Limb (tissue), 2 donors: ENCODE measurements at regions not wholly inside any gene's neighbourhood (a gene's known extent, or its start where the extent isn't known, plus 50 kb on each side); places are given as distances from the start of the nearest gene placed in this dataset.

Experiments used
- DNase-seq, 2 donors: peaks; one replicate each; pipeline ENCODE4 v3.0.0-alpha.2; 2016; ENCODE audit errors: extremely low spot score in 2 of 2

DNA sequence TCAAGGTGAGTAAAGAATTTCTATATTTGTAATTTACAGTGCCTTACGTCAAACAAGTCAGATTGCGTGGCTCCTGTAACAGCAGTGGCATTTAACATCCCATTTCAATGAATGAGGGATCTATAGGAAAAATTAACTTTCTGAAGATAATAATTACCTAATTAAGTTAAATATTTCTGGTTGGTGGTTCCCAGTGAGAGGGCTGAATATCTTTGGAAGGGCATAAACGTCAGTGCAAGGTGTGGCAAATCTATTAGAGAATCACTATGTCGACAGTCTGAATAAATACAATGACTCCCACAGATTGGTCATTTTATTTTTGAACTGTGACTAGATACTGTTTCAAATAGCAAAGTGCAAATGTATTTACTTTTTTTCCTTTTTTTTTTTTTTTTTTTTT lies 80.0 kb downstream of the S1PR1 start:
- DNase-seq, result no peak

DNA sequence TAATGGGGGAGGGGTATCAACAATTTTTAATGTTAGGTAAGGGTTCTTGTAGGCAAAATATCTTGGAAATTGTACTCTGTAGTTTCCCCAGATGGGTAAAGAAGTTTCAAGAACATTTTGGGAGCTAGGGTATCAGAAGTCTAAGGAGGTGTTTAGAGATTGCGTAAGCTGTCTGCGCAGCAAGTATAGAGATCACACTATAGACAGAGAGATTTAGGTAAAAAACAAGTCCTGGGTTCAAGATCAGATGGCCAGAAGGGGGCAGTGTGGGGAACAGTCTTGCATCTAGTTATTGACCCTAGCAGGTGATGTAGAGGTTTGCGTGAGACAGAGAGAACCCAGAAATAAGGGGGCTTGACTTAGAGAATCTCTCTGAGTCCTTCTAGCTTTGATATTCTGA lies 80.8 kb downstream of the S1PR1 start:
- DNase-seq, result no peak

DNA sequence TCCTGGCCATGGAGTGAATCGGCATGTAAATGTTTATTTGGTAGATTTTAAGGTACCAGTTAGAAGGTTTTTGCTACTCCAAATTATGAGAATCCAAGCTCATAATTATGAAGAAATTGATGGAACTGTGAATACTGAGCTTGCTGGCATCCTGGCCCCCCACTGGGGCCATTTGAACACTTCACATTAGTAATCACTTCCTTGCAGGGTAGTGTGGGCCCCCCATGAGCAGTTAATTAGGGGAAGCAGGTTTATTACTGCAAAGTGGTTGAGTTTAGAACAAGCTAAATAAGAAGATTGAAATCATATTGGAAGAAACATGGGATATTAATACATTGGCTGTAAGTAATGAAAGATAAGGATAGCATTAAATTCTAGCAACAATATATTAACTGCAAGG lies 86.7 kb downstream of the S1PR1 start:
- DNase-seq, result no peak

DNA sequence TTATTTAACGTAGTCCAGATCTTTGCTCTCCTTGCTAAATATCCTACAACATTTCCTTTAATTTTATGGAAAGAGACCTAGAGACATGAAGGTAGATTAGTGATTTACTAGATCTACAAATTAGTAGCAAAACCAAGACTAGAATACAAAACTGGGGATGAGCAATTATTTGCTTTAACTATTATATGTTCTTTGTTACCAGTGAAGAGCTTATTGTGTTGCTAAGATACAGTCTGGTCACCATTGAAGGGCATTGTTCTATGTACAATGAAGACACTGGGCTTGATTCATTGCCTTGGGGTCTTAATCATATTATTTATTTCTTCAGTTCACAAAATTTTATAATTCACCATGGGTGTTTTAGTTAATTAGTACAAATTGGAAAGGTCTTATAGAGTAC lies 88.3 kb downstream of the S1PR1 start:
- DNase-seq, result no peak

DNA sequence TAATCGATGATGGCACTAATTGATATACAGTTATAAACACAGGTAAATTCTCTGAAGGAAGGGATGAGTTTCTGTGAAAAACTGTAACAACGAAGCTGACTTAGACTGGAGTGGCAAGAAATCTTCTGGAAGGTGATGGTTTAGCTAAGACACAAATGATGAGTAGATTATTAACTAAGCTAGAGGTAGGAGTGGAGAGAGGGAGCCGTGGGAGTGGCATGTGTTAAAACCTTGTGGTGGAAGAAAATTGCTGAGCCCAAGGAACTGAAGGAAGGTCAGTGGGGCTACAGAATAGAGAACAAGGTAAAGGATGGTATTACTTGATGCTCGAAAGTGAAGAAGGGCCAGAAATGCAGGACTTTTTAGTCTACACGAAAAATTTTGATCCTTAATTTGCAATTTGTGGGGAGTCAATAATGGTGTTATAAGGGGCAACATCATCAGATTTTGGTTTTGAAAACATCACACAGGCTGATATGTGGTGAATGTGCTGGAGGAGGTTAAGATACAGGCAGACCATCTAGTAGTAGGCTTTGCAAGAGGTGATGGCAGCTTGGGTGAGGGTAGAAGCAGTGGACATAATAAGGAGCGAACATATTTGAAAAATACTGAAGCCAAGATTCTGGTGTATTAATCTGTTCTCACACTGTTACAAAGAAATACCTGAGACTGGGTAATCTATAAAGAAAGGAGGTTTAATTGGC lies 93.8 kb downstream of the S1PR1 start:
- DNase-seq, result no peak

DNA sequence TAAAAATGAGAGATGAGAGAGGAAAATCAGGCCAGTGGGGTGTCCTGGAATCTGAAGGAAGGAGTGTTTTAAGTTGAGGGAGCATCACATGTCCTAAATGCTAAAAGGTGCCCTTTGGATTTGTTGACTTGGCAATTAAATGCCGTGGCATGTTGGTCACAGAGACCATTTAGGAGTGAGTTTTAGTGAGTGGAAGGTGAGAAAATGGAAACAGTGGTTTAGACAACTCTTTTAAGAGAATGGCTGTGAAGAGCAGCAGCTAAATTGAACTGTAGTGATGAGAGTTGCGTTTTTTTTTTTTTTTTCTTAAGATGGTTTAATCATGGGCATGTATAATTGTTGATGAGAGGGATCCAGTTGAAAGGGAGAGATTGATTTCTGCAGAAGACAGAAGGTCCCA lies 95.0 kb downstream of the S1PR1 start:
- no peak for DNase-seq

DNA sequence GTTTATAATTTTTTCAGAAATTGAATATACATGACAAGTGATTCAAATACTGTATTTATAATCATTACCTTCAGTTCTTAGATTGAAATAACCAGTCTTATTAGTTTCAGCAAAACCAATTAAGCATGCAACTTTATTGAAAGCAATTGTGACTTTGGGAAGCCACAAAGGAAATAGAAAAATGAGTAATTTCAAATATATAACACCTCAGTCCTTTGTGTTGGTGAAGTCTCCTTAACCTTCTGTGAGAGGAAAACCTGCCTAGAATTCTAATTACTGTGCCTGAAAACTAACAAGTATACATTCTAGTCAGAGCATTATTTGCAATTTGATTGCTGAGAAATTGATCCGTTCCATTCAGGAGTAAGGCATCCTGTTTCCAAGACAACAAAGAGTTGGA lies 95.8 kb downstream of the S1PR1 start:
- DNase-seq, result no peak

DNA sequence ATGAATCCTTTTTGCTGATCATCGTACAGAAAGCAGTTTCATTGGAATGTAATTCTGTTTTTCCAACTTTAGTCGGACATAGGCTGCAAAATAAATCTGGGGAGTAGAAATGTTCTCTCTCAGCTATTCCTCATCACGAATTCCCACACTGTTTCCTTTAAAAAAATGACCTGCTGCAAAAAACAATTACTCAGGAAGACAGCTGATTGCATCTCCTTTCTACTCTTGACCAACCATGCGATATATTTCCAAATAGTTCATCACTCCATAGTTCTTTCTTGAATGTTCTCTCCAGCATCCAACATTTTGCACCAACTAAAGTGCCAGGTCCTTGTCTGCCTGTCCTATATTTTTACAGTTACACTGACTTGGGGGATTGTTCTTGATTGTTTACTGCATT lies 96.4 kb downstream of the S1PR1 start:
- no peak for DNase-seq

DNA sequence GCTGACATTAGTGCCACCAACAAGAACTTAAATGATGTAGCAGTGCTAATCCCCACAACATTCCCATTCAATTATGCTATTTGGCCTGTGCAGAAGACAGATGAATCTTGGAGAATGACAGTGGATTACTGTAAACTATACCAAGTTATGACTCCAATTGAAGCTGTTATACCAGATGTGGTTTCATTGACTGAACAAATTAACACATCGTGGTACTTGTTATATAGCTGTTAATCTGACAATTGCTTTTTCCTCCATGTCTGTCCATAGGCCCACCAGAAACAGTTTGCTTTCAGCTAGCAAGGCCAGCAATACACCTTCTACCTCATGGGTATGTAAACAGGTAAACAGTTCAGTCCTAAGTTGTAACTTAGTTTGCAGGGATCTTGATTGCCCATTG lies 101.1 kb downstream of the S1PR1 start:
- no peak for DNase-seq

DNA sequence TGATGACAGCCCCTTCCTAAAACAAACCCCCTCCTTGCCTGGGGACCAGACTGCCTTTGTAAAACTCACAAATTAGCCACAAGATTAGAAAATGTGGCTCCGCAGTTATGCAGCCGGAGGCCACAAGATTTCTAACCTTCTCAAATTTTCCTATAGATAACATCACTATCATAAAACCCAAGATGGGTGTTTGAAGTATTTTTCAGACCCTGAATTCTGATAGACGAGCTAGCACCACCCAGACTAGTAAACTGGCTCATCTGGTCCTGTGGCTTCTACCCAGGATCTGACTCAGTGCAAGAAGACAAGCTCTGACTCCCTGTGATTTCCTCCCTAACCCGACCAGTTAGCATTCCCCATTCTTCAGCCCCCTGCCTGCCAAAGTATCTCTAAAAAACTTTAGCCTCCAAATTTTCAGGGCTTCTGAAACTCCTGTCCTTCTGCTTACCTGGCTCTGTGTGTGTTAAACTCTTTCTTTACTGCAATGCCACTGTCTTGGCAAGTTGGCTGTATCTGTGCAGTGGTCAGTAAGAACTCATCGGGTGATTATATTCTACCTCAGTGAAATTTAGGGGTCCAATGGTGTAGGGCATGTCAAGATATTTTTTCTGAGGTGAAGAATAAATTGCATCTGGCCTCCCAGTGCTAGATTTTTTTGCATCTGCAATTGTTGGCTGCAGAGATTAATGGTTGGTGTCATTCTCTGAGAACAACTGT lies 102.1 kb downstream of the S1PR1 start:
- DNase-seq, result no peak

DNA sequence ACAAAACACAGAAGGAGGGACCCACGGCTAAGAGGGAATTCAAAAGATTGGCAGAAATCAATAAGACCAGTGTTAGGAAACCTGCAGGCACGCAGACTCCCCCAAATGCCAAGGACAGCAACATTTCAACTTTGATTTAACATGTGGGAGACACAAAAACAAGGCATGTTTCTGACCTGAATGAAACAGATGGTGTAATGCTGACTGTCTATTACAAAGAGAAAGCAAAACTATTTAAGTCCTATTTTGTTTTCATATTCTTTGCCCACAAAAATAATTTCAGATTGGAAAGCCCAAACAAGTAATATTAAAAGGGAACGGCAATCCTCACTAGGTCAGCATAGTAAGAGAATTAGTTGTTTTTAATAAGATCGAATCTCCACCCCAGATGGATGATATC lies 107.9 kb downstream of the S1PR1 start:
- DNase-seq, result no peak

DNA sequence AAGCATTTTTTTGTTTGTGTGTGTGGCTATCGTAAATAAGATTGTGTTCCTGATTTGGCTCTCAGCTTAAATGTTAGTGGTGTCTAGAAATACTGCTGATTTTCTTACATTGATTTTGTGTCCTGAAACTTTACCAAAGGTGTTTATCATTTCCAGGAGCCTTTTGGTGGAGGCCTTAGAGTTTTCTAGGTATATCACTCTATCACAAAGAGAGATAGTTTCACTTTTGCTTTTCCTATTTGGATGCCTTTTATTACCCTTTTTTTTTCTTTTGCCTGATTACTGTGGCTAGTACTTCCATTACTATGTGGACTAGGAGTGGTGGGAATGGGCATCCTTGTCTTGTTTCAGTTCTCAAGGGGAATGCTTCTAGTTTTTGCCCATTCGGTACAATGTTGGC lies 109.6 kb downstream of the S1PR1 start:
- no peak for DNase-seq

DNA sequence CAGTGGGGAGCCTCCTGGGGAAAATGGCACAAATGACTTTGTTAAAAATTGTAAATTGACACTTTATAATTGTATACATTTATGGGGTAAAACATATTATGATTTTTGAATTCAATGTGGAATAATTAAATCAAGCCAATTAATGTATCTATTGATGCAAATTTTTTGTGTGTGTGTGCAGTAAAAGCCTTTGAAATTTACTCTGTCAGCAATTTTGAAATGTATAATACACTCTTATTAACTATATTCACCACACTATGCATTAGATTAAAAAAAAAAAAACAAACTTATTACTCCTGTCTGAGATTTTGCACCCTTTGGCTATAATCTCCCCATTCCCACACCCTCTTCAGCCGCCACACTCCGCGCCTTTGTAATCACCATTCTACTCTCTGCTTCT lies 119.2 kb downstream of the S1PR1 start:
- DNase-seq, result no peak

DNA sequence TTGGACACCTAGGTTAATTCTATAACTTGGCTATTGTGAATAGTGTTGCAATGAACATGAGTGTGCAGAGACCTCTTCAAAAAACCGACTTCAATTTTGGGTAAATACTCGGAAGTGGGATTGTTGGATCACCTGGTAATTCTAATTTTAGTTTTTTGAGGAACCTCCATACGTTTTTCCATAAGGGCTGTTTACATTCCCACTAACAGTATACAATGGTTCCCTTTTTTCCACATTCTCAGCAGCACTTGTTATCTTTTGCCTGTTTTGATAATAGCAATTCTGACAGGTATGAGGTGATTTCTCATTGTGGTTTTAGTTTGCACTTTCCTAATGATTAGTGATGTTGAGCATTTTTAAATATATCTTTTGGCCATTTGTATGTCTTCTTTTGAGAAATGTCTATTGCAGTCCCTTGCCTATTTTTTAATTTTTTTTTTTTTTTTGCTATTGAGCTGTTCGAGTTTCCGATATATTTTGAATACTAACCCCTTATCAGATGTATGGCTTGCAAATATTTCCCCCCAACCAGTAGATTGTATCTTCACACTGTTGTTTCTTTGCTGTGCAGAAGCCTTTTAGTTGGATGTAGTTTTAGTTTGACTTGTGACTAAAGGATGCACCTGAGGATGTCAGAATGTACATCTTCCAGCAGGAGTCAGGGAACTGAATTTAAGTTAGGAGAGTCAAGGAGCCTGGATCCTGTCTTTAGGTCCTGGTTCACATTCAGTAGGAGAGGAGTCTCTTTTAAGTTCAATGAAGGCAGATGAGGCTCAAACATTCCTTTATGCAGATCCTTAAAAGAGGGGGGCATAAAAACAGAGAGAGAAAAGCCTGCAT lies 120.0 kb downstream of the S1PR1 start:
- DNase-seq, result no peak

DNA sequence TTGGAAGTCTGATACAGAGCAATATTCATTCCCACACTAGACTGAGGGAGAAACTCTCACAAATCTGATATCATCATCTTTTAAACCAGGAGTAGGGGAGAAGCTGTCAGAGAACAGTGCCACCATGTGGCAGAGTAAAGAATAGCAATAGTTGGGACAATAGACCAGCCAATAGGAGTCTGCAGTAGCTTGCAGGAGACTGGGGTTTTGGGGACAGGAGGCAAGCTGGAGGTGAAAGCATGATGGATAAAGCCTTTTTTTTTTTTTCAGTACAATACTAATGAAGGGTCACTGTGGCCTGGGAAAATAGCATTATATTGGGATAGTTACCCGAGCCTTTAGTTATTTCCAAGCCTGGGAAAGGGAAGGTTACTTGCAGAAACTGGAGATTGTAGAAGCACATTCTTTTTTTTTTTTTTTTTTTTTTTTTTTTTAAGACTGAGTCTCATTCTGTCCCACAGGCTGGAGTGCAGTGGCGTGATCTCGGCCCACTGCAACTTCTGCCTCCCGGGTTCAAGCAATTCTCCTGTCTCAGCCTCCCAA lies 120.7 kb downstream of the S1PR1 start:
- DNase-seq, result peak; percentile 65 to 70

DNA sequence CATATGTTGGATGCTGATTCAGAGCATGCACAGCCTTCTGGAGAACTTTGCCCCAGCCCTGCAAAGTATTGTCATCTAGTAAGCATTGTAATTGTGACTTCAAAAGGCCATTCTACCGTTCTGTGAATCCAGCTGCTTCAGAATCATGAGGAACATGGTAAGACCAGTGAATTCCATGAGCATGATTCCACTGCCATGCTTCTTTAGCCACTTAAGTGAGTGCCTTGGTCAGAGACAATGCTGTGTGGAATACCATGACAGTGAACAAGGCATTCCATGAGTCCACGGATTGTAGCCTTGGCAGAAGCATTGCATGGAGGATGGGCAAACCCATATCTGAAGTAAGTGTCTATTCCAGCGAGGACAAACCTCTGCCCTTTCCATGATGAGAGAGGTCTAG lies 123.7 kb downstream of the S1PR1 start:
- no peak for DNase-seq

DNA sequence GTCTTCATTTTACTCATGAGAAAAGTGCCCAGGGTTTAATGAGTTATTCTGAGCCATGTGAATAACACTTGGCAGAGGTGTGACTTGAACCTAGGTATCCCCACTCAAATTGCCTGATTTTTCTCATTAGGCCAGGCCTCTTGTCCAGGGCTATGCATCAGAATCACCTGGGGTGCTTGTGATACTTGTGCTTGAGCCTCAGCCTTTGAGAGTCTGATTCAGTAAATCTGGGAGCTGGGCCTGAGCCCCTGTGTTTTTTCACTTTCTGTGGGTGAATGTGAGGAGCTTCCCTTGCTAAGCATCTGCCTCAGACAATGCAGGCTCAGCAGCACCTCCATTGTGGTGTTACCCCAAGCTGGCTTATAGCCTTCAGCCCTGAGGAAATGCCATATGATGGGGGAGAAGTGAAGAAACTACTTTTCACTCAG lies 127.1 kb downstream of the S1PR1 start:
- DNase-seq, result no peak

DNA sequence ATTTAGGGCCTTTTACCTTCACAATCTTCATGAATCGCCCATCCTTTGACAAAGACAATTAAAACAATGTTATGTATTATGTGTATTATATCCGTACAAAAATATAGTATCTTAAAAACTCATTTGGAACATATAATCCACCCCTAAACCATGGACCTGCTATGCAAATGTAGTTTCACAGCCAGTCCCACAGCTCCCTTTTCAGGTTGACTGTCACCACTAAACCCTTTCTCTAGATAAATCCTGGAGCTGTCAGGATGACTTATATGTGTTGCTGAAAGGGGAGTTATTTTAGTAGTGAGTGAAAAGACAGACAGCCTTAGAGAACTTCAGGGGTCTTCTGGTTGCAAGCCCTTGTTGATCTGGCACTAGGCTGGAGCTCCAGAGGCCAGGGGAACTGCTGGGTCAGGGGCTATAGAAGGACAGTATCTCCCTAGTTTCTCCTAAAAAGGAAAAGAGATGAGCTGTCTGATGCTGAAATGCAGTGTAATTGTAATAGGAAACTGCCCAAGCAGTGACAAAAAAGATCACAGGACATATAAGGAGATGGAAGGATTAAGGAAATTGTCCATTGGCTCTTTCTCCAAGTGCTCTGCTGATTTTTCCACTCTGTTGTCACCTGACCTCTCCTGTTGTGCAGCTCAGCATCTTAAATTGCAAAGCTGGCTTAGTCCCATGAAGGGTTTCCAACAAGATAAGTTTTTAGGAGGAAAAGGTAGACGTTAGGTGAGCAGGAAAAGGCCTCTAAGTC lies 127.7 kb downstream of the S1PR1 start:
- no peak for DNase-seq

DNA sequence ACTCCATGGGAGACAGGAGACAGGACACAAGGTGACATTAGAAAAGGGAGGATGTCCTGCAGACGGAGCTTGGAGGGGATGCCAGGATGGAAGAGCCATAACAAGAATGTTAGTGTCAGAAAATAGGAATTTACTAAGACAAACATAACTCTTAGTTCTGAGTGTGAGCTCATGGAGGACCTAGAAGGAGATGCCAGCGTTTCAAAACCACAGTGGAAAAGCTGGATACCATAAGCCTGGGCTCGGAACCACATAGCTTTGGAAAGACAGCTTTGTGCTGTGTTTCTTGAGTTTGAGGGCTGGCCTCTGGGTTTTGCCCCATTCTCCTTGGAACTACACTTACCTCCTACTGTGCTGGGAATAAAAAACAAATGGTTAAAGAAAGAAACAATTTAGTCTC lies 128.4 kb downstream of the S1PR1 start:
- DNase-seq, result no peak

DNA sequence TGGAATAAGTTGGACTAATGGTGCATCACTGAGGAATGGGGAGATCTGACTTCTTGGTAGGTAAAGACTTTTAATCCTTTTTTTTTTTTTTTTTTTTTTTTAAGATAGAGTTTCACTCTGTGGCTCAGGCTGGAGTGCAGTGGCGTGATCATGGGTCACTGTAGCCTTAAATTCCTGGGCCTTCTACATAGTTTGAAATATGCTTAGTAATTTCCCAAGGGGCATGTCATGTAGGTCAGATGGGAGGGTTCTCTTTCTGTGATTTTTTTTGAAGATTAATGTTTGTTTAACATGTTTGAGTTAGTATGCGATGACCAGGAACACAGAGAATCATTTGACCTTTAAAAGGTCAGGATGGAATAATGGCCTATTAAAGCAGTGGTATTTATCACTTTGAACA lies 129.1 kb downstream of the S1PR1 start:
- DNase-seq, result no peak

DNA sequence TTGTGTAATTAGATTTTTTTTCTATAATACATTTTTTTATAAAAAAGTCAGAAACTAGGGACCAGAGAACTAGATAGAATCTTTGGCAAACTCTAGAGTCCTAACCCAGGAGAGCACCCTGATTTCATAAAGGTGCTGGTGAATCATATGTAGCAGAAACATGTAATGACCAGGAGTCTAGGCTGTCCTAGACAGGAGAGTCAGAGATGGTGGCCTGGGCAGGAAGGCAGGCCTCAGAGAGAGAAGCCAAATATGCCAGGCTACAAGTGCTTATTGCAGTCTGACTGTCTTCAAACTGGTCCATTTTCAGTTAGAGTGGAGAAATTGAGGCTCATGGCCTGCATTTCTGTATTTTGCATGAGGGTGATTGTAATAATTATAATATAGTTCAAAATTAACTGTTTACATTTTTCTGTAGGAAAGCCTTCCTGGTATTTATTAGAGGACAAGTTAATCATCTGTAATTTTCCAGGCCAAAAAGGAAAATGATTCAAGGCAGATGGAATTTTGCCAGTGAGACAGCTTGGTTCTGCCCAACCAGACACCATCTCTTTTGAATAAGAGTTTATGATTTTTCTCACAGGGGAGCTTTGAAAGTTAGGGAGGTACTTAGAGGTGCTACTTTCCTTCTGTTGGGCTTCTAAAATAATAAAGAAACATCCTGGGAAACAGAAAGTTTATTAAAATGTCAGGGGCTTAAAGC lies 129.8 kb downstream of the S1PR1 start:
- DNase-seq, result no peak
